ENCODE measurements at regions not wholly inside any gene's neighbourhood (a gene's known extent, or its start where the extent isn't known, plus 50 kb on each side); places are given as distances from the start of the nearest gene placed in this dataset.

GRCh38 chr5:64437496-64437895, 68.3 kb upstream of the RGS7BP start:
- Histone ChIP-seq H3K36me3 (ENCODE audit: control insufficient read depth, insufficient read depth, low read length) (no peaks in the 10 kb centered on the region), H3K27me3 (ENCODE audit: insufficient read depth, low read length, poor library complexity) (no peaks in the 10 kb centered on the region), H3K4ac (ENCODE audit: low read depth, low read length) (no peak overlapping the region), H2BK15ac (replicated peaks; ENCODE audit: low read depth) (no peak overlapping the region), H2BK5ac (ENCODE audit: low read length) (no peak overlapping the region), H2AK5ac (ENCODE audit: low read length) (no peak overlapping the region), H3K4me3 (ENCODE audit: low read length) (no peak overlapping the region), H4K5ac (ENCODE audit: low read length) (no peak overlapping the region), H3K27ac (ENCODE audit: low read depth, low read length) (no peak overlapping the region), H3K79me1 (ENCODE audit: low read length) (no peaks in the 10 kb centered on the region), H3K56ac (ENCODE audit: low read length) (no peak overlapping the region), H3K79me2 (ENCODE audit: control insufficient read depth, insufficient read depth, low read length) (no peaks in the 10 kb centered on the region), H3K4me1 (ENCODE audit: control insufficient read depth, low read depth, low read length) (no peaks in the 10 kb centered on the region), H3K18ac (ENCODE audit: low read length) (no peak overlapping the region), H3K4me2 (ENCODE audit: low read length) (no peak overlapping the region), H4K8ac (ENCODE audit: low read depth, low read length) (no peak overlapping the region), H3K23ac (ENCODE audit: low read length) (no peak overlapping the region), H3K9ac (ENCODE audit: low read length) (no peak overlapping the region), H2BK120ac (ENCODE audit: low read depth, low read length) (no peak overlapping the region)
- no peak for DNase-seq

- Histone ChIP-seq H3K79me2 (ENCODE audit: control insufficient read depth, insufficient read depth, low read length) (no peaks in the 10 kb centered on the region), H3K36me3 (ENCODE audit: control insufficient read depth, insufficient read depth, low read length) (no peaks in the 10 kb centered on the region), H2BK15ac (replicated peaks; ENCODE audit: low read depth) (no peak overlapping the region), H3K56ac (ENCODE audit: low read length) (no peak overlapping the region), H3K23ac (ENCODE audit: low read length) (no peak overlapping the region), H3K79me1 (ENCODE audit: low read length) (no peaks in the 10 kb centered on the region), H4K8ac (ENCODE audit: low read depth, low read length) (no peak overlapping the region), H3K27ac (ENCODE audit: low read depth, low read length) (no peak overlapping the region), H3K27me3 (ENCODE audit: insufficient read depth, low read length, poor library complexity) (no peaks in the 10 kb centered on the region), H3K4me1 (ENCODE audit: control insufficient read depth, low read depth, low read length) (no peaks in the 10 kb centered on the region), H3K18ac (ENCODE audit: low read length) (no peak overlapping the region), H3K4me2 (ENCODE audit: low read length) (no peak overlapping the region), H3K4ac (ENCODE audit: low read depth, low read length) (no peak overlapping the region), H3K9ac (ENCODE audit: low read length) (no peak overlapping the region), H2BK5ac (ENCODE audit: low read length) (no peak overlapping the region), H3K4me3 (ENCODE audit: low read length) (no peak overlapping the region), H2BK120ac (ENCODE audit: low read depth, low read length) (no peak overlapping the region), H2AK5ac (ENCODE audit: low read length) (no peak overlapping the region), H4K5ac (ENCODE audit: low read length) (no peak overlapping the region)
- peak; percentile 41 for DNase-seq
- WGBS (ENCODE audit: extremely low coverage, insufficient coverage, low lambda C conversion rate) = no CpG with 5 or more reads among the region's 2 CpGs
Observed at GRCh38 chr5:64451551-64451950, 54.3 kb upstream of the RGS7BP start.

- no peaks in the 10 kb centered on the region for H3K79me1 ChIP-seq (ENCODE audit: low read length)
Observed at GRCh38 chr5:64453405-64453804, 52.4 kb upstream of the RGS7BP start.

More at GRCh38 chr5:64453405-64453804, 52.4 kb upstream of the RGS7BP start:
- Histone ChIP-seq H3K27ac (ENCODE audit: low read depth, low read length) (no peak overlapping the region), H3K27me3 (ENCODE audit: insufficient read depth, low read length, poor library complexity) (no peaks in the 10 kb centered on the region), H2BK5ac (ENCODE audit: low read length) (no peak overlapping the region), H3K4ac (ENCODE audit: low read depth, low read length) (no peak overlapping the region), H4K8ac (ENCODE audit: low read depth, low read length) (no peak overlapping the region), H3K4me2 (ENCODE audit: low read length) (no peak overlapping the region), H3K9ac (ENCODE audit: low read length) (no peak overlapping the region), H3K18ac (ENCODE audit: low read length) (no peak overlapping the region), H2BK120ac (ENCODE audit: low read depth, low read length) (no peak overlapping the region), H3K79me2 (ENCODE audit: control insufficient read depth, insufficient read depth, low read length) (no peaks in the 10 kb centered on the region), H3K4me1 (ENCODE audit: control insufficient read depth, low read depth, low read length) (no peaks in the 10 kb centered on the region), H3K36me3 (ENCODE audit: control insufficient read depth, insufficient read depth, low read length) (no peaks in the 10 kb centered on the region), H3K23ac (ENCODE audit: low read length) (no peak overlapping the region), H2AK5ac (ENCODE audit: low read length) (no peak overlapping the region), H2BK15ac (replicated peaks; ENCODE audit: low read depth) (no peak overlapping the region), H4K5ac (ENCODE audit: low read length) (no peak overlapping the region), H3K56ac (ENCODE audit: low read length) (no peak overlapping the region), H3K4me3 (ENCODE audit: low read length) (no peak overlapping the region)
- DNase-seq = no peak
